ENCODE measurements at regions not wholly inside any gene's neighbourhood (a gene's known extent, or its start where the extent isn't known, plus 50 kb on each side); places are given as distances from the start of the nearest gene placed in this dataset.

DNA sequence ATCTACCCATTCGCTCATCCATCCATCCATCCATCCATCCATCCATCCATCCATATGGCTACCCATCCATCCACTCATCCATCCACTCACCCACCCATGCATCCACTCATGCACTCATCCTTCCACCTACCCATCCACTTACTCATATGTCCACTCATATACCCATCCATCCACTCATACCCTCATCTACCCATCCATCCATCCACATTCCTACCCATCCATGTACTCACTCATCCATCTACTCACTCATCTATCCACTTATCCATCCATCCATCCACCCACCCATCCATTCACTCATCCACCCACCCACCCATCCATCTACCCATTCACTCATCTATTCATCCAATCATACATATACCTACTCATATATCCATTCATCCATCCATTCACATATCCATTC, 112.0 kb downstream of the RBFOX3 start:
- ATAC-seq, result no peak
- peaks cover 36% of the 10 kb centered on the region for H3K4me1 ChIP-seq
- peaks cover 3% of the 10 kb centered on the region; the same call in 1 of the 3 replicates for H3K9me3 ChIP-seq
- WGBS (ENCODE audit: missing lambda C conversion rate), result 0% methylated on average over 1 of the region's 1 CpG
- TF ChIP-seq TFCP2L1 (CRISPR knock-in tag; IDR thresholded peaks at IDR 0.05) (no peak), SREBF2 (IDR thresholded peaks at IDR 0.05) (no peak), FOSL2 (IDR thresholded peaks at IDR 0.05) (no peak), FOSL2 (CRISPR knock-in tag; IDR thresholded peaks at IDR 0.05) (no peak), RARB (CRISPR knock-in tag; IDR thresholded peaks at IDR 0.05) (no peak), NR3C1 (IDR thresholded peaks at IDR 0.05) (no peak), HOXB13 (CRISPR knock-in tag; IDR thresholded peaks at IDR 0.05; ENCODE audit: low read depth) (no peak), HEYL (CRISPR knock-in tag; IDR thresholded peaks at IDR 0.05) (no peak), EHMT2 (IDR thresholded peaks at IDR 0.05; ENCODE audit: low read depth) (no peak), ZSCAN20 (CRISPR knock-in tag; IDR thresholded peaks at IDR 0.05) (no peak), POLR2AphosphoS2 (conservative IDR thresholded peaks at IDR 0.05; ENCODE audit: low read length) (no peak), ELK1 (IDR thresholded peaks at IDR 0.05; ENCODE audit: low read depth, low read length) (no peak), CHD2 (IDR thresholded peaks at IDR 0.05; ENCODE audit: low read length, partially characterized antibody) (no peak), CHD4 (IDR thresholded peaks at IDR 0.05; ENCODE audit: borderline replicate concordance) (no peak)
- no peak overlapping the region for H3K4me2 ChIP-seq
- ChIA-PET CTCF (no interaction called here), POLR2A (no interaction called here)
- no peak overlapping the region for H3K4me3 ChIP-seq
- no peak overlapping the region for H3K27ac ChIP-seq
- DNase-seq (ENCODE audit: low read depth in 1 of 2, low spot score in 1 of 2), result no peak
- FAIRE-seq, result no peak

DNA sequence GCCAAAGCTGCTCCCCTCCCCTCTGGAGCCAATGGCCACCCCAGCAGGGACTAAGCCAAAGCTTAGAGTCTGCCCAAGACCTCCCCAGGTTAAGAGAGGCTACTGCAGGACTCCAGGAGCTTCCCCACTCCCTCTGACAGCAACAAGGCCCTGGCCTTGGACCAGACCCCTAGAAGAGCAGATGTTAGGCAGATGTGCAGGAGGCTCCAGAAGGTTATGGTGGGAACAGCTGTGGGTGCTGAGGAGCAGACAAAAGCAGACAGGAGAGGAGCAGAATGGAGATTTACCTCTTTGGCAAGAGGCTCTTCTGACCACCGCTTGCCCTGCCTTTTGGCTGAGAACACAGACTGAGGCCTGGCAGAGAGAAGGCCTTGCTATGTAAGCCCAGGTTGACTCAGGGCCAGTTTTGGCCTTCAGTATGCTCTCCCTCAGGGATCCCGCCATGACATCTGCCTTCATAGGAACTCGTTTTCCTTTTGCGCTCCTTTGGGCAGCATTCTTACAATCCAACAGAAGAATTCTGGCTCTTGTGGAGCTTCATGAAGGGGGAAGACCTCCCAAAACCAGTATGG, 113.0 kb downstream of the RBFOX3 start:
- FAIRE-seq (no peak), ATAC-seq (peak in 1 of 2 experiments; percentile 10; a peak in 1 of 6 replicates), DNase-seq (ENCODE audit: low read depth in 1 of 2, low spot score in 1 of 2) (no peak)
- ChIA-PET CTCF (interaction anchor here (1.1 to 1.9 kb wide), 3 partner anchors 16 to 102 kb away, joined by 3 to 4 read pairs (median 3); no protein-coding TSS in a partner anchor), POLR2A (no interaction called here)
- Histone ChIP-seq H3K4me1 (peaks cover 36% of the 10 kb centered on the region), H3K9me3 (peaks cover 12% of the 10 kb centered on the region), H3K4me2 (no peak overlapping the region), H3K4me3 (no peak overlapping the region), H3K27ac (0 out of 6 replicates have a peak overlapping the region, but pooled peaks of 1 of the 2 experiments have one; percentile 14)
- TF ChIP-seq RFX5 (IDR thresholded peaks at IDR 0.05), result no peak
- no peak for TF ChIP-seq CBX8 (IDR thresholded peaks at IDR 0.05)
- no peak for TF ChIP-seq ZNF302 (CRISPR knock-in tag; IDR thresholded peaks at IDR 0.05)
- TF ChIP-seq MAX (IDR thresholded peaks at IDR 0.05), result no peak
- no peak for TF ChIP-seq CEBPB (IDR thresholded peaks at IDR 0.05)
- no peak for TF ChIP-seq BHLHE40 (IDR thresholded peaks at IDR 0.05; ENCODE audit: low read depth, low read length)
- TF ChIP-seq KDM5A (IDR thresholded peaks at IDR 0.05), result no peak
- no peak for TF ChIP-seq MAFK (IDR thresholded peaks at IDR 0.05; ENCODE audit: partially characterized antibody)
- no peak for TF ChIP-seq SREBF2 (IDR thresholded peaks at IDR 0.05)
- TF ChIP-seq PBX3 (IDR thresholded peaks at IDR 0.05), result no peak
- TF ChIP-seq JUN (IDR thresholded peaks at IDR 0.05), result no peak
- TF ChIP-seq ZFP36 (IDR thresholded peaks at IDR 0.05; ENCODE audit: borderline replicate concordance, partially characterized antibody), result no peak
- WGBS (ENCODE audit: missing lambda C conversion rate), result 92% methylated on average over 4 of the region's 4 CpGs

All from A549 (cell line).